ENCODE measurements at regions not wholly inside any gene's neighbourhood (a gene's known extent, or its start where the extent isn't known, plus 50 kb on each side); places are given as distances from the start of the nearest gene placed in this dataset.

DNA sequence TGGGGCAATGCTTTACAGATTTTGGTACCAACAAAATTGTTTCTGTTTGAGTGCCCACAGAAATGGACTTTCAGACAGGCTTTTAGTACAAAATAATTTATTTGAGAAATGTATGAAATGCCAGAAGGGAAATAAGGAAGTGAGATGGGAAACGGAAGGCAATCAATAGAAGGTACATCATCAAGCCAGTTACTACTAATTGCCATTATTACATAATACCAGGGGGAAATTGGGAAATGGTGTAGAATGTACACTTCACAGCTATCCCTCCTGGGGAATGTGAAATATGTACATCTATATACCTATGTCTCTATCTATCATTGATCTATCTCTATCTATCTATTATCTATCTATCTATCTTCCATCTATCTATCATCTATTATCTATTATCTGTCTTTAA, 264.6 kb upstream of the B3GALT2 start:
- Histone ChIP-seq H3K27ac (no peak overlapping the region), H3K36me3 (no peaks in the 10 kb centered on the region), H3K9me3 (no peaks in the 10 kb centered on the region), H3K27me3 (no peaks in the 10 kb centered on the region), H3K4me1 (no peaks in the 10 kb centered on the region), H3K4me3 (no peak overlapping the region)
- TF ChIP-seq, protein P1, sequence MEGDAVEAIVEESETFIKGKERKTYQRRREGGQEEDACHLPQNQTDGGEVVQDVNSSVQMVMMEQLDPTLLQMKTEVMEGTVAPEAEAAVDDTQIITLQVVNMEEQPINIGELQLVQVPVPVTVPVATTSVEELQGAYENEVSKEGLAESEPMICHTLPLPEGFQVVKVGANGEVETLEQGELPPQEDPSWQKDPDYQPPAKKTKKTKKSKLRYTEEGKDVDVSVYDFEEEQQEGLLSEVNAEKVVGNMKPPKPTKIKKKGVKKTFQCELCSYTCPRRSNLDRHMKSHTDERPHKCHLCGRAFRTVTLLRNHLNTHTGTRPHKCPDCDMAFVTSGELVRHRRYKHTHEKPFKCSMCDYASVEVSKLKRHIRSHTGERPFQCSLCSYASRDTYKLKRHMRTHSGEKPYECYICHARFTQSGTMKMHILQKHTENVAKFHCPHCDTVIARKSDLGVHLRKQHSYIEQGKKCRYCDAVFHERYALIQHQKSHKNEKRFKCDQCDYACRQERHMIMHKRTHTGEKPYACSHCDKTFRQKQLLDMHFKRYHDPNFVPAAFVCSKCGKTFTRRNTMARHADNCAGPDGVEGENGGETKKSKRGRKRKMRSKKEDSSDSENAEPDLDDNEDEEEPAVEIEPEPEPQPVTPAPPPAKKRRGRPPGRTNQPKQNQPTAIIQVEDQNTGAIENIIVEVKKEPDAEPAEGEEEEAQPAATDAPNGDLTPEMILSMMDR (IDR thresholded peaks at IDR 0.05), result no peak
- DNase-seq, result no peak
- intact Hi-C loops (cut with DNase I), result no loop called here
- no peak for ATAC-seq

DNA sequence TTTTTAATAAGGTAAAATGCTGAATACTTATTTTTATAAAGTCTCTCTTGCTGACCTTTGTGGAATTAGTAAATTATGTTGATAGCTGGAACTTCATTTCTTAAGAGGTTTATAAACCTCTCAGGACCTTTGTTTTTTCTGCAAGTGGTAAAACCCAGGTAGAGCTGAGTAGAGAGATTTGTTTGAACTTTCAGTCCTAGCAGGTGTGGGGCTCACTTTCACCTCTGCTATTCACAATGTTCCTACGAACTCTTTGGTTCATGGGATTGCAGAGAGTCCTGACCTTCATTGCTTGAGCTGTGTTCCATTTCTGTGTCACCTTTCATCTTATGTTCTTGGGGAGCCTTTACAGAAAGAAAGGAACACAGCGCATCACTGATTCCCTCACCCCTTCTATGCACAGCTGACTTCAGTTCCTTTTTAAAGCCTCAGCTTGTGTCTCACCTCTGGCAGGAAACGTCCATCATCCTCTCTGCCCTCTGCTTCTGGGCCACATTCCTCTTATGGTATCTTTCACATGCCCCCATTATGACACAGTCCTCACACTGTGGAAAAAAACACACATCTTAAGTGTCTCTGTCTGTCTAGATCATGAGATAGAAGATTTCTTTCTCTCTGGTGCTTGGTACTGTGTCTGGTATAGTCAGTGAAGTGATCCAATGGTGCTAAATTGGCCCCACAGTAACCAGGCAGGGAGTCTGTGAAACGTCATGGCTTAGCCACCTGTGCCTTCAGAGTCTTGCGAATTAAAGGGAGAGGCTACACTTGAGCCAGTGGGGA, 262.5 kb upstream of the B3GALT2 start:
- ATAC-seq (no peak), DNase-seq (no peak)
- intact Hi-C loops (cut with DNase I), result no loop called here
- Histone ChIP-seq H3K4me3 (no peak overlapping the region), H3K27ac (no peak overlapping the region), H3K4me1 (no peaks in the 10 kb centered on the region), H3K9me3 (no peaks in the 10 kb centered on the region), H3K27me3 (no peaks in the 10 kb centered on the region), H3K36me3 (no peaks in the 10 kb centered on the region)
- TF ChIP-seq, protein P1 (IDR thresholded peaks at IDR 0.05), result no peak

DNA sequence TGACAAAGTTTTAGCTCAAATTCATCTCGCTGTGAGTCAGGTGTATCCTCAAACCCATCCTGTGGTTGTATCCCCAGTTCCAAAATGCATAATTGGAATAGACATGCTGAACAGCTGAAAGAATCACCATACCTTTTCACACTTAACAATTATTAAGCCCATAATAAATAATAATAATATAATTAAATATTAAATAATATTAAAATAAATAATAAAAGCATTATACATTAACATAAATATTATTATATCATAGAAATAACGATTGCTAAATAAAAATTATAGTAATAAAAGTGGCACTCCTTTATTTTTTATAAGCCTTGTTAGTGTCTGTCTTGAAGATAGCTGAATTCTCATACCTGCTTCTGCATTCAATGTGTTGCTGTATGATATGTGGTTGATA, 257.5 kb upstream of the B3GALT2 start:
- no peak overlapping the region for H3K4me3 ChIP-seq
- H3K27ac ChIP-seq, result no peak overlapping the region
- H3K9me3 ChIP-seq, result no peaks in the 10 kb centered on the region
- ATAC-seq (no peak), DNase-seq (no peak)
- H3K4me1 ChIP-seq, result no peaks in the 10 kb centered on the region
- no peaks in the 10 kb centered on the region for H3K36me3 ChIP-seq
- TF ChIP-seq, protein P1 (IDR thresholded peaks at IDR 0.05), result no peak
- H3K27me3 ChIP-seq, result no peaks in the 10 kb centered on the region
- intact Hi-C loops (cut with DNase I), result no loop called here

DNA sequence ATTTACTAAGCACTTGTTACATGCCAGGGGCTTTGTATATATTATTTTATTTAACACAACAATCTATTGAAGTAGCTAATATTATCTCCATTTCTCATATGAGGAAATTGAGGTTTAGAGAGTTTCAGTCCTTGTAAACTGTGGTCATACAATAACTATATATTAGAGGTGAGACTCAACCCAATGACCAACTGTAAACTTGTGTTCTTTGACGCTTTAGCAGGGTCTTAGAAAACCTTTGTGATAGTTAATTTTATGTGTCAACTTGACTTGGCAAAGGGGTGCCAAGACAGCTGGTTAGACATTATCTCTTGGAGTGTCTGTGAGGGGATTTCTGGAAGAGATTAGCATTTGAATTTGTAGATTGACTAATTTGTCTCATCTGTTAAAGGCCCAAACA, 252.4 kb upstream of the B3GALT2 start:
- DNase-seq, result no peak
- Histone ChIP-seq H3K9me3 (peaks cover 0 to 6% of the 10 kb centered on the region in 2 donors), H3K4me3 (no peak overlapping the region), H3K4me1 (no peaks in the 10 kb centered on the region), H3K27me3 (no peaks in the 10 kb centered on the region), H3K36me3 (no peaks in the 10 kb centered on the region), H3K27ac (no peak overlapping the region)
- TF ChIP-seq, protein P1 (IDR thresholded peaks at IDR 0.05), result no peak
- intact Hi-C loops (cut with DNase I), result no loop called here
- no peak for ATAC-seq

DNA sequence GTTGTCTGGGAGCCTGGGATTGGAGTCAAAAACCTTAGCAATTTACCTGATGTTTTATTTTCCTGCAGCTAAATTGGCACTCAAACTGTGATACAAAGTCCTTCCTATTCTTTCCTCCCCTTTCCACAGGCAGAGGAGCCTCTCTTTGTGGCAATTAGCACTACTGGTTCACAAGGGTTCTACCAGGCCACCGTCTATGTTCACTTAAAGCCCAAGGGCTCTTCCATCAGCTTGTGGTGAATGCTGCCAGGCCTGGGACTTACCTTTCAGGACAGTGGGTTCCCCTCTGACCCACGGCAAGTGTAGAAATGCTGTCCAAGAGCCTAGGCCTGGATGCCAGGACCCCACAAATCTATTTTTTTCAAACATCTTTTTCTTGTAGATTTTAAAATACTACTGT, 251.9 kb upstream of the B3GALT2 start:
- Histone ChIP-seq H3K4me1 (no peaks in the 10 kb centered on the region), H3K27ac (no peak overlapping the region), H3K27me3 (no peaks in the 10 kb centered on the region), H3K36me3 (no peaks in the 10 kb centered on the region), H3K9me3 (peaks cover 0 to 10% of the 10 kb centered on the region in 2 donors), H3K4me3 (no peak overlapping the region)
- intact Hi-C loops (cut with DNase I), result no loop called here
- TF ChIP-seq, protein P1 (IDR thresholded peaks at IDR 0.05), result no peak
- no peak for ATAC-seq
- no peak for DNase-seq

All from left lung (tissue), 4 donors.